ENCODE measurements at regions not wholly inside any gene's neighbourhood (a gene's known extent, or its start where the extent isn't known, plus 50 kb on each side); places are given as distances from the start of the nearest gene placed in this dataset.

- DNase-seq, result no peak
Measured at GRCh38 chr5:6832994-6833393, 119.8 kb downstream of the TENT4A start.

- no peak for DNase-seq
Measured at GRCh38 chr5:6833406-6833805, 120.2 kb downstream of the TENT4A start.

- DNase-seq, result no peak
Measured at GRCh38 chr5:6837095-6837494, 123.9 kb downstream of the TENT4A start.

- no peak for DNase-seq
Measured at GRCh38 chr5:6837519-6838110, 124.4 kb downstream of the TENT4A start.

GRCh38 chr5:6838736-6839135 lies 125.5 kb downstream of the TENT4A start:
- DNase-seq, result no peak

GRCh38 chr5:6840136-6840793 lies 127.0 kb downstream of the TENT4A start:
- DNase-seq, result no peak

GRCh38 chr5:6843335-6843734 lies 130.1 kb downstream of the TENT4A start:
- no peak for DNase-seq

- DNase-seq, result no peak
Measured at GRCh38 chr5:6843821-6844220, 130.6 kb downstream of the TENT4A start.

- no peak for DNase-seq
Measured at GRCh38 chr5:6845856-6846255, 132.6 kb downstream of the TENT4A start.

GRCh38 chr5:6847870-6848269 lies 134.6 kb downstream of the TENT4A start:
- DNase-seq, result no peak

GRCh38 chr5:6849316-6850105 lies 136.3 kb downstream of the TENT4A start:
- peak; percentile 55 for DNase-seq

GRCh38 chr5:6850106-6850432 lies 136.8 kb downstream of the TENT4A start:
- no peak for DNase-seq

- no peak for DNase-seq
Measured at GRCh38 chr5:6856653-6857052, 143.4 kb downstream of the TENT4A start.

GRCh38 chr5:6858419-6858818 lies 145.2 kb downstream of the TENT4A start:
- no peak for DNase-seq

- no peak for DNase-seq
Measured at GRCh38 chr5:6859023-6859422, 145.8 kb downstream of the TENT4A start.

GRCh38 chr5:6859951-6860638 lies 146.9 kb downstream of the TENT4A start:
- no peak for DNase-seq

- DNase-seq, result no peak
Measured at GRCh38 chr5:6861036-6861435, 147.8 kb downstream of the TENT4A start.

- DNase-seq, result no peak
Measured at GRCh38 chr5:6861667-6862066, 148.4 kb downstream of the TENT4A start.

- DNase-seq, result no peak
Measured at GRCh38 chr5:6862306-6862705, 149.1 kb downstream of the TENT4A start.

GRCh38 chr5:6867712-6868111 lies 154.5 kb downstream of the TENT4A start:
- no peak for DNase-seq

- DNase-seq, result no peak
Measured at GRCh38 chr5:6868171-6868570, 154.9 kb downstream of the TENT4A start.

GRCh38 chr5:6868575-6869215 lies 155.5 kb downstream of the TENT4A start:
- DNase-seq, result no peak
